Stomach (tissue), 4 donors: ENCODE measurements at regions not wholly inside any gene's neighbourhood (a gene's known extent, or its start where the extent isn't known, plus 50 kb on each side); places are given as distances from the start of the nearest gene placed in this dataset.

Experiments used
- EP300 ChIP-seq: sonication (generic); formaldehyde crosslinking; IDR thresholded peaks from one replicate; pipeline ENCODE4 v1.6.1; 2017; ENCODE audit warnings: antibody characterized with exemption
- POLR2A ChIP-seq, 4 donors: fragments of 450-650 bp; IDR thresholded peaks; one replicate each; pipeline ENCODE4 v1.6.1; 2016; ENCODE audit warnings: antibody characterized with exemption in 4 of 4, control low read depth in 2 of 4, mild to moderate bottlenecking in 1 of 4, moderate library complexity in 1 of 4
- POLR2AphosphoS5 ChIP-seq, 3 donors: sonication (generic); formaldehyde crosslinking; IDR thresholded peaks; one replicate each; pipeline ENCODE4 v1.6.1; 2016; ENCODE audit warnings: antibody characterized with exemption in 3 of 3
- TF ChIP-seq, protein P1 (sequence below), 7 experiments: fragments of 450-650 bp in 4 of 7; fragments of 200-600 bp in 3 of 7; sonication (generic) in 3 of 7; IDR thresholded peaks; one replicate each; pipeline ENCODE4 v1.5.1; 2016 to 2019; ENCODE audit warnings: antibody characterized with exemption in 7 of 7, control low read depth in 2 of 7, mild to moderate bottlenecking in 1 of 7

DNA sequence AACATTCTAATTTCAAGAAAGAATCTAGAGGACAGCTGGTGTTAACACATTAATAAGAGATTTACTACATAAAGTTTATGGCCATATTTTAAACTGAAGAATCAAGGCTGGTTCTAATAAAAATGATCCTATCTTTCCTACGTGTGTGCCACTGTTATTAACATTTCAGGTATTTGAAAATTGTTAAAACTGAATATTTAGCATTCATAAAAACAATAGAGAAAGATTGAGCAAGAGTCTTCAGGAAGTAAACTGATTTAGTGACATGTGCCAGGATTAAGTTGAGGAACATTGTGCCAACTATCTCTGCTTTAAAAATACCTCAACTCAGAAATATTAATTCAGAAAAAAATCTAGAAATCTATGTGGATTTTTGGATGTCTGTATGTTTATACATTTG lies 810.1 kb downstream of the FAT4 start:
- no peak for TF ChIP-seq POLR2AphosphoS5 (IDR thresholded peaks at IDR 0.05)
- TF ChIP-seq POLR2A (IDR thresholded peaks at IDR 0.05) = no peak
- TF ChIP-seq, protein P1, sequence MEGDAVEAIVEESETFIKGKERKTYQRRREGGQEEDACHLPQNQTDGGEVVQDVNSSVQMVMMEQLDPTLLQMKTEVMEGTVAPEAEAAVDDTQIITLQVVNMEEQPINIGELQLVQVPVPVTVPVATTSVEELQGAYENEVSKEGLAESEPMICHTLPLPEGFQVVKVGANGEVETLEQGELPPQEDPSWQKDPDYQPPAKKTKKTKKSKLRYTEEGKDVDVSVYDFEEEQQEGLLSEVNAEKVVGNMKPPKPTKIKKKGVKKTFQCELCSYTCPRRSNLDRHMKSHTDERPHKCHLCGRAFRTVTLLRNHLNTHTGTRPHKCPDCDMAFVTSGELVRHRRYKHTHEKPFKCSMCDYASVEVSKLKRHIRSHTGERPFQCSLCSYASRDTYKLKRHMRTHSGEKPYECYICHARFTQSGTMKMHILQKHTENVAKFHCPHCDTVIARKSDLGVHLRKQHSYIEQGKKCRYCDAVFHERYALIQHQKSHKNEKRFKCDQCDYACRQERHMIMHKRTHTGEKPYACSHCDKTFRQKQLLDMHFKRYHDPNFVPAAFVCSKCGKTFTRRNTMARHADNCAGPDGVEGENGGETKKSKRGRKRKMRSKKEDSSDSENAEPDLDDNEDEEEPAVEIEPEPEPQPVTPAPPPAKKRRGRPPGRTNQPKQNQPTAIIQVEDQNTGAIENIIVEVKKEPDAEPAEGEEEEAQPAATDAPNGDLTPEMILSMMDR (IDR thresholded peaks at IDR 0.05) = no peak
- no peak for TF ChIP-seq EP300
